RWPE2 (cell line): ENCODE measurements at regions not wholly inside any gene's neighbourhood (a gene's known extent, or its start where the extent isn't known, plus 50 kb on each side); places are given as distances from the start of the nearest gene placed in this dataset.

Experiments used
- ATAC-seq: fragments of 200-7000 bp; cut with Tn5 transposase; 3 replicates; pipeline ENCODE4 v1.9.1; 2021; ENCODE audit warnings: low read depth
- DNase-seq: peaks from one replicate; pipeline ENCODE4 v3.0.0-alpha.2; 2020; ENCODE audit warnings: low spot score
- H3K27ac ChIP-seq: fragments of 450-650 bp; 2 replicates; pipeline ENCODE4 v1.5.1; 2017; ENCODE audit warnings: mild to moderate bottlenecking; ENCODE audit not compliant: poor library complexity, severe bottlenecking
- H3K27me3 ChIP-seq: fragments of 250-450 bp; sonication (Bioruptor Pico); 2 replicates; pipeline ENCODE4 v1.5.1; 2021; ENCODE audit warnings: mild to moderate bottlenecking, moderate library complexity; ENCODE audit not compliant: insufficient read depth, poor library complexity, severe bottlenecking
- H3K36me3 ChIP-seq: fragments of 250-450 bp; sonication (Bioruptor Pico); 2 replicates; pipeline ENCODE4 v1.5.1; 2020; ENCODE audit warnings: low read depth, mild to moderate bottlenecking, moderate library complexity
- H3K4me1 ChIP-seq: fragments of 250-450 bp; sonication (Bioruptor Pico); 2 replicates; pipeline ENCODE4 v1.5.1; 2021; ENCODE audit warnings: mild to moderate bottlenecking, moderate library complexity; ENCODE audit not compliant: insufficient read depth, poor library complexity, severe bottlenecking
- H3K4me3 ChIP-seq: fragments of 250-450 bp; sonication (Bioruptor Pico); 2 replicates; pipeline ENCODE4 v1.5.1; 2021; ENCODE audit warnings: mild to moderate bottlenecking, moderate library complexity; ENCODE audit not compliant: severe bottlenecking
- H3K9me3 ChIP-seq: fragments of 250-450 bp; sonication (Bioruptor Pico); 2 replicates; pipeline ENCODE4 v1.5.1; 2021; ENCODE audit warnings: mild to moderate bottlenecking, moderate library complexity; ENCODE audit not compliant: severe bottlenecking
- CTCF ChIP-seq: fragments of 450-650 bp; IDR thresholded peaks from one replicate; pipeline ENCODE4 v1.5.1; 2017; ENCODE audit warnings: mild to moderate bottlenecking, moderate library complexity; ENCODE audit not compliant: poor library complexity, severe bottlenecking

- Histone ChIP-seq H3K27ac (peak overlapping the region; percentile 52), H3K9me3 (no peaks in the 10 kb centered on the region), H3K4me3 (no peak overlapping the region), H3K4me1 (peaks cover 44% of the 10 kb centered on the region), H3K36me3 (no peaks in the 10 kb centered on the region), H3K27me3 (no peaks in the 10 kb centered on the region)
- no peak for DNase-seq
- ATAC-seq = no peak
- TF ChIP-seq CTCF = no peak
Measured at GRCh38 chr2:134143568-134143967, 110.3 kb upstream of the MGAT5 start.

GRCh38 chr2:134144081-134144596 is 109.7 kb upstream of the MGAT5 start:
- no peak for DNase-seq
- H3K27ac ChIP-seq = peak overlapping the region; percentile 52
- H3K9me3 ChIP-seq = no peaks in the 10 kb centered on the region
- no peaks in the 10 kb centered on the region for H3K36me3 ChIP-seq
- TF ChIP-seq CTCF = no peak
- no peaks in the 10 kb centered on the region for H3K27me3 ChIP-seq
- no peak for ATAC-seq
- H3K4me3 ChIP-seq = no peak overlapping the region
- H3K4me1 ChIP-seq = peaks cover 44% of the 10 kb centered on the region

- Histone ChIP-seq H3K36me3 (no peaks in the 10 kb centered on the region), H3K27me3 (no peaks in the 10 kb centered on the region), H3K9me3 (no peaks in the 10 kb centered on the region), H3K4me1 (peaks cover 44% of the 10 kb centered on the region), H3K4me3 (no peak overlapping the region), H3K27ac (no peak overlapping the region)
- no peak for DNase-seq
- no peak for TF ChIP-seq CTCF
- no peak for ATAC-seq
Measured at GRCh38 chr2:134144651-134145050, 109.2 kb upstream of the MGAT5 start.

GRCh38 chr2:134145519-134145918 is 108.4 kb upstream of the MGAT5 start:
- ATAC-seq = no peak

More at GRCh38 chr2:134145519-134145918, 108.4 kb upstream of the MGAT5 start:
- no peak for TF ChIP-seq CTCF
- Histone ChIP-seq H3K9me3 (no peaks in the 10 kb centered on the region), H3K27me3 (no peaks in the 10 kb centered on the region), H3K27ac (no peak overlapping the region), H3K4me1 (peaks cover 35% of the 10 kb centered on the region), H3K36me3 (no peaks in the 10 kb centered on the region), H3K4me3 (no peak overlapping the region)
- DNase-seq = no peak
